Panc1 (cell line): ENCODE measurements at regions not wholly inside any gene's neighbourhood (a gene's known extent, or its start where the extent isn't known, plus 50 kb on each side); places are given as distances from the start of the nearest gene placed in this dataset.

Experiments used
- ATAC-seq: fragments of 200-7000 bp; cut with Tn5 transposase; 2 replicates; pipeline ENCODE4 v1.9.1; 2020; ENCODE audit warnings: mild to moderate bottlenecking, moderate library complexity
- BruUV-seq: library from RNA; stranded (reverse); fragments of 400-500 nt; replicated peaks from 2 replicates; lab custom pipeline; 2021; lab: Mats Ljungman, UMichigan
- CTCF ChIA-PET: fragments of 300-600 bp; sonication (Branson Sonifier 250); formaldehyde crosslinking; loops from one replicate; lab custom pipeline; 2022; ENCODE audit warnings: antibody characterized with exemption; lab: Charles Lee
- POLR2A ChIA-PET: fragments of 300-600 bp; sonication (Branson Sonifier 250); formaldehyde crosslinking; loops from one replicate; lab custom pipeline; 2022; ENCODE audit warnings: antibody characterized with exemption; lab: Charles Lee
- DNase-seq: peaks from one replicate; pipeline ENCODE4 v3.0.0-alpha.2; 2010; ENCODE audit warnings: low read depth, low spot score
- H3K27ac ChIP-seq: 2 replicates; pipeline ENCODE4 v1.5.1; 2011; ENCODE audit warnings: mild to moderate bottlenecking, low read length, inconsistent platforms
- H3K27me3 ChIP-seq: fragments of 200-500 bp; sonication (Bioruptor generic); 2 replicates; pipeline ENCODE4 v1.6.0; 2014; ENCODE audit warnings: low read length, inconsistent platforms; ENCODE audit not compliant: control insufficient read depth, insufficient read depth
- H3K36me3 ChIP-seq: fragments of 200-500 bp; sonication (Bioruptor generic); 2 replicates; pipeline ENCODE4 v1.5.1; 2014; ENCODE audit warnings: inconsistent platforms, mild to moderate bottlenecking, low read length, moderate library complexity; ENCODE audit not compliant: control insufficient read depth, insufficient read depth
- H3K4me1 ChIP-seq: 2 replicates; pipeline ENCODE4 v1.5.1; 2011; ENCODE audit warnings: inconsistent platforms, mild to moderate bottlenecking, low read length, moderate library complexity; ENCODE audit not compliant: control insufficient read depth, insufficient read depth
- H3K4me3 ChIP-seq, 2 experiments: 2 replicates each; pipeline ENCODE4 v1.5.1; 2011 to 2012; ENCODE audit warnings: low read depth in 2 of 2, low read length in 2 of 2, mild to moderate bottlenecking in 2 of 2, inconsistent platforms in 1 of 2, moderate library complexity in 1 of 2
- H3K9me3 ChIP-seq: fragments of 200-500 bp; sonication (Bioruptor generic); 2 replicates; pipeline ENCODE4 v1.5.1; 2014; ENCODE audit warnings: low read depth, mild to moderate bottlenecking, inconsistent platforms, low read length, moderate library complexity; ENCODE audit not compliant: control insufficient read depth, insufficient read depth
- CTCF ChIP-seq: fragments of 450-650 bp; IDR thresholded peaks from 2 replicates; pipeline ENCODE4 v1.5.1; 2017; ENCODE audit warnings: mild to moderate bottlenecking
- POLR2AphosphoS5 ChIP-seq: IDR thresholded peaks from 2 replicates; pipeline ENCODE4 v1.6.1; 2012; ENCODE audit warnings: mild to moderate bottlenecking, low read depth, low read length, moderate library complexity
- REST ChIP-seq, 2 experiments: IDR thresholded peaks; 2 replicates each; pipeline ENCODE4 v1.6.1; 2011 to 2012; ENCODE audit warnings: low read depth in 2 of 2, control low read depth in 1 of 2, low read length in 1 of 2, mild to moderate bottlenecking in 1 of 2, moderate library complexity in 1 of 2; ENCODE audit not compliant: insufficient read depth in 1 of 2
- SIN3A ChIP-seq: IDR thresholded peaks from 2 replicates; pipeline ENCODE4 v1.6.1; 2012; ENCODE audit warnings: low read depth, mild to moderate bottlenecking, low read length, moderate library complexity, borderline replicate concordance; ENCODE audit not compliant: insufficient read depth
- TCF7L2 ChIP-seq: IDR thresholded peaks from 2 replicates; pipeline ENCODE4 v1.6.1; 2011; ENCODE audit warnings: mild to moderate bottlenecking, low read depth, low read length, inconsistent platforms
- in situ Hi-C: cut with HindIII; loops from 2 replicates; pipeline ENCODE4 v1.10.0; 2016; ENCODE audit warnings: low sequenced_read_pairs, low pct_unique_long_range_greater_than_20kb
- intact Hi-C: fragments of 100-400 bp; cut with micrococcal nuclease; formaldehyde crosslinking; loops from one replicate; pipeline ENCODE4 v1.10.0; 2022; ENCODE audit not compliant: unreplicated experiment

DNA sequence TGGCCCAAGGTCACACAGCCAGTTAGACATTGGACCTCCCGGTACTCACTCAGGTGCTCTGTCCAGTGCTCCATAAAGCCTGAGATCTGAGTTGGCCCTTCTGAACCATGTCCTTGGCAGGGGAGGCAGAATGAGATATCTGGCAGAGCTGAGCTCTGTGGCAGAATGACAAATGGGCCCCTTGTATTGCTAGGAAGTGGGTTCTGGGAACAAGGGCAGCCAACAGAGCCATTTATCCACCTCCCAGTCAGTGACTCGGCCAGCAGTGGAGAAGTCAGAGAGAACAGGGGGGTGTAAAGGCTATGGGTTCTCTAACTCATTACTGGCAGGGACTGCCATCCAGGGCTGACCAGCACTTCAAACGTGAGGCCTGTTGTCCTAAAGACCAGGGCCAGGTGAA lies 117.1 kb upstream of the NLRP1 start:
- ATAC-seq (no peak), DNase-seq (no peak)
- no peaks in the 10 kb centered on the region for H3K4me1 ChIP-seq
- no peaks in the 10 kb centered on the region for H3K9me3 ChIP-seq
- H3K36me3 ChIP-seq: no peaks in the 10 kb centered on the region
- no peak overlapping the region for H3K4me3 ChIP-seq
- ChIA-PET CTCF (no interaction called here), POLR2A (no interaction called here)
- TF ChIP-seq TCF7L2 (no peak), SIN3A (no peak), POLR2AphosphoS5 (no peak), CTCF (no peak), REST (IDR thresholded peaks at IDR 0.05; ENCODE audit: insufficient read depth in 1 of 2, low read depth in 2 of 2, low read length in 1 of 2) (no peak)
- in situ Hi-C loops (no loop called here), intact Hi-C loops (no loop called here)
- BruUV-seq: no TSS peak
- H3K27me3 ChIP-seq: no peaks in the 10 kb centered on the region; the same call in 1 of the 2 replicates
- no peak overlapping the region for H3K27ac ChIP-seq

- no peaks in the 10 kb centered on the region for H3K36me3 ChIP-seq
- H3K27me3 ChIP-seq: no peaks in the 10 kb centered on the region; the same call in 1 of the 2 replicates
- CTCF ChIA-PET: no interaction called here
- TF ChIP-seq SIN3A (no peak), REST (IDR thresholded peaks at IDR 0.05; ENCODE audit: insufficient read depth in 1 of 2, low read depth in 2 of 2, low read length in 1 of 2) (no peak), POLR2AphosphoS5 (no peak), CTCF (no peak), TCF7L2 (no peak)
- no peaks in the 10 kb centered on the region for H3K4me1 ChIP-seq
- no peak overlapping the region for H3K4me3 ChIP-seq
- no peaks in the 10 kb centered on the region for H3K9me3 ChIP-seq
- no peak for DNase-seq
- no peak for ATAC-seq
- POLR2A ChIA-PET: no interaction called here
- intact Hi-C loops: no loop called here
- no TSS peak for BruUV-seq
- no peak overlapping the region for H3K27ac ChIP-seq
- in situ Hi-C loops: no loop called here
These were observed 118.7 kb upstream of the NLRP1 start for GRCh38 chr17:5702951-5703510.
